NCI-H748 (cell line): ENCODE measurements at regions not wholly inside any gene's neighbourhood (a gene's known extent, or its start where the extent isn't known, plus 50 kb on each side); places are given as distances from the start of the nearest gene placed in this dataset.

Experiments used
- DNase-seq: peaks from one replicate; lab custom pipeline; 2025; ENCODE audit not compliant: unreplicated experiment; lab: John Stamatoyannopoulos, UW

DNA sequence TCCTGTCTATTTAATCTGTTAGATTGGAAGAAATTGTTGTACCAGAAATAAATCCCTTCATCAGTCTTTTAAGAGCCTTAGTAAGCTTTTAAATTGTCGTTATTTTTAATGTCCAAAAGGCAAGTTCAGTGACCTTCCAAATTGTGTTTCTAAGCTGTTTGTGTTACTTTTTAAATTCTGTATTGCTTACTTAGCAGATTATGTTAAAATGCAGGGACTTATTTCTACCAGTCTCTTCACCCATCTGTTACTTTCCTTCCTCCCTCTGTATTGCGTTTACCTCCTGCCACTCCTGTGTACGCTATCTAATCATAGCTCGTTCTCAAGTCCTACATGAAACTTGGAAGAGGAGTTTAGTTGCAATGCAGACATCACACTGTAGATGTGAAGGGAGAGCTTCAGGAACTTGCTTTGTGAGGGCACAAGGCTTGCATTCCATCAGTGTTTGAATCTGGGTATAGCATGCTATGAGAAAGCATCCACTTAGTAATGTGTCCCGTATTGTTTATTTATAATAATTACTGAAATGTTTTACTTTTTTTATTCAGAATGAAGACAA, 406.5 kb upstream of the RGS6 start:
- DNase-seq: no peak

GRCh38 chr14:71526388-71526787, 405.8 kb upstream of the RGS6 start:
- DNase-seq: no peak

DNA sequence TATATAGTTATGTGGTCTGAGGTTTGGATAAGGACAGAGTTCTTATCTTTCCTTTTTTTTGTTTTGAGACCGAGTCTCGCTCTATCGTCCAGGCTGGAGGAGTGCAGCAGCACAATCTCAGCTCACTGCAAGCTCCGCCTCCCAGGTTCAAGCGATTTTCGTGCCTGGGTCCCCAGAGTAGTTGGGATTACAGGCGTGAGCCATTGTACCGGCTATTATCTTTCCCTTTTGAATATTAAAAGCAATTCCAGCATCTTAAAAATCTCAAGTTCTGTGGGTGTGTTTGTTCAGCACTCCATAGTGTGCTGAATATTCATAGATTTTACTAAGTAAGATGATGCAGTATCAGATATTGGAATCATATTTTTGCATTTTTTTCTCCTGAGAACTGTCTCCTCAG, 404.4 kb upstream of the RGS6 start:
- DNase-seq: no peak

DNA sequence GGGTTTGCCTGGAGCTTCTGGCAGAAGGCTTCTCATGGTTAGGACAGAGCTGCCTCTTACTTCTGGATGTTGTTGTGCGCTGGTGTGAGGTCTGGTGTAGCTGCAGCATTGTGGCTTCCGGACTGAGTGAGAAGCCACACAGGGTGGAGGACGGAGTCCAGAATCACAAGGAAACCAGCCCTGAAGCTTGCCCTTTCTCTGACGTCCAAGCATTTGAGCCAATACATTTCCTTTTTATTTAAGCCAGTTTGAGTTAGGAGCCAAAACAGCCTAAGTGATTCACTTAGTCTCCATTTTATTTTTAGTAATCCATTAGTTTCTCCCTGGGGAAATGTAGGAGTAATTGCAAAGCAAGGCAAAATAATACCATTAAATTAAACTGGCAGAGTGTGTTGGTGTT, 402.4 kb upstream of the RGS6 start:
- DNase-seq: no peak

GRCh38 chr14:71532344-71532743, 399.9 kb upstream of the RGS6 start:
- DNase-seq: peak; percentile 60

DNA sequence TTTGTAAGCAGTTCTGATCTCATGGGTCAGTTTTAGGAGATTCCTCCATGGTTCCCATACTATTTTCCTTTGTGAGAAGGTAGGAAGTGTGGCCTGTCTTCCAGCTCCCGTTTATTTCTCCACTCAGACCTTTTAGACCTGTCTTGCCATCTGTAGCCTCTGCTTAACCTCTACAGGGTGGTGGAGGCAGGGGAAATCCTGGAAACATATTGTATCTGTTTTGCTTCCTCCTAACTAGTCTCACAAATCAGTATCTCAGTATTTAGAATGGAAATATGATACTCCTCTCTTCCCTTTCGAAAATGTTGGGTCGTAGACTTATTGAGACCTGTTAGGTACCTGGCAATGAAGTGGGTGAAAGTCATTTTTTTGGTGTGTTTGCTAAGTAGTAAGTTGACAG, 399.4 kb upstream of the RGS6 start:
- DNase-seq: no peak

- DNase-seq: no peak
Observed at GRCh38 chr14:71533390-71533789, 398.8 kb upstream of the RGS6 start.

DNA sequence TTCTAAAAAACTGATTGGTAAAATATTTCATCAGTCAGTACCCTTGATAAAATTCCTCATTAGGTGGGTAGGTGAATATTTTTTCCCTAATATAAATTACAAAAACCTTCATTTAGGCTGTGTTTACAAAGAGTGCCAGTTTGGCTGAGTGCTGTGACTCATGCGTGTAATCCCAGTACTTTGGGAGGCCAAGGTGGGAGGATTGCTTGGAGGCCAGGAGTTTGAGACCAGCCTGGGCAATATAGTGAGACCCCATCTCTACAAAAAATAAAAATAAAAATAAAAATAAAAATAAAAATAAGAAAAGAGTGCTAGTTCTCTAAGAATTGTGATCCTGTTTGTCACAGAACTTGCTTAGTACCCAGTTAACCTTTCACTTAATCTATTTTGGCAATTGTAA, 398.4 kb upstream of the RGS6 start:
- no peak for DNase-seq

- DNase-seq: no peak
Observed at GRCh38 chr14:71534506-71534905, 397.7 kb upstream of the RGS6 start.

- no peak for DNase-seq
Observed at GRCh38 chr14:71536015-71536740, 396.1 kb upstream of the RGS6 start.

DNA sequence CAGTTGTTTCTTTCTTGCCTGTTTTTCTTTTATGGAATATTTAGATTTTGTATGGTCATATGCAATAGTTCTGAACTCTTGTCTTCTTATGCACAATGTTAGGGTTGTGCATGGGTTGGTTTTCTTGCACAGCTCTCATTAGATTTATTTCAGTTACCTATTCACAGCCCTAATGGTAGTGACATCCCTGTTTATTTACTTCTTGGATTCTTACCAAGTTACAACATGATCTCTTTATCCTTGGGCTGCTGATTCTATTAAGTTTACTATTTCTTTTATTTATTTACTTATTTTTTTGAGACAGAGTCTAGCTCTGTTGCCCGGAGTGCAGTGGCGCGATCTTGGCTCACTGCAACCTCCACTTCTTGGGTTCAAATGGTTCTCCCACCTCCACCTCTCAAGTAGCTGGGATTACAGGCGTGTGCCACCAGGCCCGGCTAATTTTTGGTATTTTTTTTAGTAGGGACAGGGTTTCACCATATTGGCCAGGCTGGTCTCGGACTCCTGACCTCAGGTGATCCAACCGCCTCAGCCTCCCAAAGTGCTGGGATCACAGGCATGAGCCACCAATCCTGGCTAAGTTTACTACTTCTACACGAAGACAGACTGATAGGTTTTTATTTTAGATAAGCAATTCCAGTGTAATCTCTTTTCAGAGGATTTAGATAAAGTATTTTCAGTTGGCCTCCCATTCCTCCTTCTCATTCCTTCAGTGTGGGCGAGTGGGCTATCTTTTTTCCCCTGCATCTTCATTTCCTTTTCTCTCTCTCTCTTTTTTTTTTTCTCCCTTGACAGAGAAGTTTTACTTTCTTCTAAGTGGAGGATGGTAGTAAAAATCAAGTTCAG, 395.1 kb upstream of the RGS6 start:
- no peak for DNase-seq

GRCh38 chr14:71538288-71538687, 393.9 kb upstream of the RGS6 start:
- no peak for DNase-seq

DNA sequence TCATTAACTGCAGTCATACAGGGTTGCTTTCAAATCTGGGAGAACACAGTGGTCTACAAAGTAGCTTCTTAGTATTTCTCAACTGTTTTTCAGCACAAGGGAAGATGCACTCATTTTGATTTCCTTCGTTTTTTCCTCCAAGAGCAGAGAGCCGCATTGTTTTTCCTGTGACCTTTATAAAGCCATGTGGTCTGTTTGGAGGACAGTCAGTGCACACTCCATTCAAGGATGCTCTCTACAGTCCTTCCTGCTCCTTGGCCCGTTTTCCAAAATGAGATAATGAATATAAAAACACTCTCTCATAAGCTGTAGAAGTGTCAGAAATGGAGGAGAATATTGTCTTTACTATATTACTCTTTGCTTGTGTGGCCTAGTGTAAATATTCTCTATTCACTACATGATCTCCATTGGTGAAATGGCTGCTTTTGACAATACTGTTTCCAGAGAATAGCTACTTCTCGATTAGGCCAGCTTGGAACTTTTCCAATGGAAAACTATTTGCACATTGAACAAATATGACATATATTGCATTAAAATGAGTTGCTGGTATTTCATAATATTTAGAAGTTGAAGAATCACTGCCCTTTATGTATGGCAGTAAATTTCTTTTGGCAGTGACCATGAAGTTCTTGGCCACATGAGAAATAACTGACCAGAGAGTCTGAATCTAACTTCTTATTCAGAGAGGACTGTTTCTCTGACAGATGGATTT, 393.1 kb upstream of the RGS6 start:
- DNase-seq: no peak

- DNase-seq: no peak
Observed at GRCh38 chr14:71539650-71540285, 392.5 kb upstream of the RGS6 start.

- DNase-seq: no peak
Observed at GRCh38 chr14:71541271-71541670, 391.0 kb upstream of the RGS6 start.

DNA sequence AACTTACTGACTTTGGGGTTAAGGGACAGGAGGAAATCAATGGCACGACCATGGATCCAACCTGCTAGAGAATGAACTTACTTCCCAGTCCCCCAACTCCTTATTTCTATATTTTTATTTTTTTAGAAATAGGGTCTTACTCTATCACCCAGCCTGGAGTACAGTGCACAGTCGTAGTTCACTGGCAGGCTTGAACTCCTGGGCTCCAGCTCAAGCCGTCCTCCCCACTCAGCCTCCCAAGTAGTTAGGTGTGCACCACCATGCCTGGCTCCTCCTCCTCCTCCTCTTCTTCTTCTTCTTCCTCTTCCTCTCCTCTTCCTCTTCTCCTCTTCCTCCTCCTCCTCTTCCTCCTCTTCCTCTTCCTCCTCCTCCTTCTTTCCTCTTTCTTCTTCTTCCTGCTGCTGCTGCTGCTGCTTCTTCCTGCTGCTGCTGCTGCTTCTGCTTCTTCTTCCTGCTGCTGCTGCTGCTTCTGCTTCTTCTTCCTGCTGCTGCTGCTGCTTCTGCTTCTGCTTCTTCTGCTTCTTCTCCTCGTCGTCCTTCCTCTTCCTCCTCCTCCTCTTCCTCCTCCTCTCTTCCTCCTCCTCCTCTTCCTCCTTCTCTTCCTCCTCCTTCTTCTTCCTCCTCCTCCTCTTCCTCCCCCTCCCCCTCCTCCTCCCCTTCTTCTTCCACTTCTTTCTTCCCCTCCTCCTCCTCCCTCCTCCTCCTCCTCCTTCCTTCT, 390.1 kb upstream of the RGS6 start:
- DNase-seq: no peak

DNA sequence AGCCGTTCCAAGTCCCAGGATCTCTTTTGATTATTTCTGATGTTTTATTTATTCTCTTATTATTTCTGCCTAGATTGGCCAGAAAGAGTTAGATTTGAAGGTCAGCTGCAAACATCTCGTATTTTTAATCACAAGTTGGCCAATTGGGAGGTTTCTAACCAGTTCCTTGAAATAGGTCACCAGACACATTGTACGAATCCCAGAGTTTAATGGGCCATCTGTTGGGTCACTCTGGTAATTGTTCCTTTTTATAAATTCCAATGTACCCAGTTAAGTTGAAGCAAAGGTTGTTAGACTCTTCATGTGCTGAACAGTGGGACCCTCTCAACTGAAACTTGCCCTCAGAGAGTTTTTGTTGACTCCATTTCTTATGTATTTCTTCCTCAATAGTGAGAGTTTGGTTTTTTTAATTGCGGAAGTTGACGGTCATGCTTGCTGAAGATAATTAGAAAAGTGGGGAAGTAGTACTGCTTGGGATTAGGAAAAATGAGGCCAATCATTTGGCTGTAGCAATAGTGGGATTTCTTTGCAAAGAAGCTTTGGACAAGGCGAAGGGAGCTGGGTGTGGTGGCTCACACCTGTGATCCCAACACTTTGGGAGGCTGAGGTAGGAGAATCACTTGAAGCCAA, 382.7 kb upstream of the RGS6 start:
- DNase-seq: no peak

GRCh38 chr14:71550367-71550766, 381.9 kb upstream of the RGS6 start:
- no peak for DNase-seq

DNA sequence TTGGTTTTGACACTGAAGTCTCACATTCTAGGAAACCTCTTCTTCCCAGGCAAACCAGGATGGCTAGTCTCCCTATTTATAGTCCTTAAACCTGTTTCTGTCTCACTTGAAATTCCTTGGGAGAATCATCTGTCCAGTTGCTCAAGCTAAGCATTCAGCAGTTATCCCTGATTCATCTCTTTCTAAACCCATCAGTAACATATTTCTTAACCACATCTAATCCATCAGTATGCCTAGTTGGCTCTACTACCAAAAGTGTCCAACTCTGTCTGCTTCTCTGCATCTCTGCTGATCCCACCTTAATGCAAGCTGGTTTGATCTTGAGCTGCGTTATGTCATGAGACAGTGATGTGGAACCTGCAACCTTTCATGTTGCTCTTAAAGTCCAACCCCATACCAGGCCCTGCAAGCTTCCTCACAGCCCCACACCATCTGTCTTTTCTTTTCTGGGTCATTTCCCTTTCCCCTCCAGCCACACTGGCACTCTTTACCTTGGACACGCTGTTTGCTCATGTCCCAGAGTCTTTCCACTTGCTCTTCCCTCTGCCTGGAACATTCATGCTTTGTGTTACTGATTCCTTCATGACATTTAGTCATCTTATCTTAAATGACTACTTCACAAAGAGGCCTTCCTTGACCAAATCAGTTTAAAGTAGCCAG, 380.8 kb upstream of the RGS6 start:
- DNase-seq: no peak
